T-helper 2 cell treated with Interferon-gamma antibody and Interleukin-4, amounts not matched to agents 100 ng/mL and 5 ng/mL, for 36 hours (primary cell): ENCODE measurements at regions not wholly inside any gene's neighbourhood (a gene's known extent, or its start where the extent isn't known, plus 50 kb on each side); places are given as distances from the start of the nearest gene placed in this dataset.

Experiments used
- intact Hi-C: fragments of 100-400 bp; cut with micrococcal nuclease; formaldehyde crosslinking; loops from one replicate; pipeline ENCODE4 v1.15.1; 2023

DNA sequence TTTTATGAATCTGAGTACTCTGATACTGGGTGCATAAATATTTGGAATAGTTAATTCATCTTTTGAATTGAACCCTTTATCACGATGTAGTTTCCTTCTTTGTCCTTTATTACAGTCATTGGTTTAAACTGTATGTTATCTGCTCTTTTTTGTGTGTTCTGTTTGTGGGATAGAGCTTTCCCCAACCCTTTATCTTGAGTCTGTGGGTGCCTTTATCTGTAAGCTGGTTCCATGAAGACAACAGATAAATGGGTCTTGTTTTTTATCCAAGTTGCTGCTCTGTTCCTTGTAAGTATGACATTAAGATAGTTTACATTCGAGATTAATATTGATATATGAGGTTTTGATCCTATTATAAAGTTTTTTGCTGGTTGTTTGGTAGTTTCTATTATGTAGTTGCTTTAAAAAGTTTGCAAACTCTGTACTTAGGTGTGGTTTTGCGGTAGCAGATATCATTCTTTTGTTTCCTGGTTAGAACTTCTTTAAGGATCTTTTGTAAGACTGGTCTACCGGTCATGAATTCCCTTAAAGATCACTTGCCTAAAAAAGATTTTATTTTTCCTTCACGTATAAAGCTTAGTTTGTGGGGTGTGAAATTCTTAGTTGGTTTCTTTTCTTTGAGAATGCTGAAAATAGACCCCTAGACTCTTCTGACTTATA lies 1451.3 kb upstream of the SLC39A10 start:
- intact Hi-C loops, result no loop called here

DNA sequence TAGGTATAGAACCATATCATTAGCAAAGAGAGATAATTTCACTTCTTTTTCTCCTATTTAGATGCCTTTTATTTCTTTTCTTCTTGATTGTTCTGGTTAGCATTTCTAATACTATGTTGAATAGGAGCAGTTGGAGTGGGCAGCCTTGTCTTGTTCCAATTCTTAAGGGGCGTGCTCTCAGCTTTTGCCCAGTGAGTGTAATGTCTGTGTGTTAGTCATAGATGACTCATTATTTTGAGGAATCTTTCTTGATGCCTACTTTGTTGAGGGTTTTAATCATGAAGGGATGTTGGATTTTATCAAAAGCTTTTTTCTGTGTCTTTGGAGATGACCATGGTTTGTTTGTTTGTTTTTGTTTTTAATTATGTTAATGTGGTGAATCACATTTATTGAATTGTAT lies 1453.1 kb upstream of the SLC39A10 start:
- intact Hi-C loops, result no loop called here

DNA sequence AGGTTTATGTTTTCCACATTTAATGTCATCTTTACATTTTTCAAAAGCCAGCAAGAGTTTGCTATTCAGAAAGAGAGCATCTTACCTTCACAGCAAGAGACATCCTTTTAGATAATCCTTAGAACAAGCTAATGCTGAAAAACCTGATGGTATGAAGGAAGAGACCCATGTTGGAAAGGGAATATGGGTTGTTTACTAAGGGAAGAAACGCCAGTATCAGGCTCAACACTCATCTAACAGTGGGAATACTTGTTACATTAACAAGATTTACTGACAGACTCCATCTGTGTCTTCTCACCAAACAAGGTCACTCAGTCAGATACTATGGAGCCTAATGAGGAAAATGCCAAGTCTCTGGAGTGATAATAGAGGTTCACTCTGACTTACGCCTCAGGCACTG lies 1474.1 kb upstream of the SLC39A10 start:
- intact Hi-C loops, result no loop called here

DNA sequence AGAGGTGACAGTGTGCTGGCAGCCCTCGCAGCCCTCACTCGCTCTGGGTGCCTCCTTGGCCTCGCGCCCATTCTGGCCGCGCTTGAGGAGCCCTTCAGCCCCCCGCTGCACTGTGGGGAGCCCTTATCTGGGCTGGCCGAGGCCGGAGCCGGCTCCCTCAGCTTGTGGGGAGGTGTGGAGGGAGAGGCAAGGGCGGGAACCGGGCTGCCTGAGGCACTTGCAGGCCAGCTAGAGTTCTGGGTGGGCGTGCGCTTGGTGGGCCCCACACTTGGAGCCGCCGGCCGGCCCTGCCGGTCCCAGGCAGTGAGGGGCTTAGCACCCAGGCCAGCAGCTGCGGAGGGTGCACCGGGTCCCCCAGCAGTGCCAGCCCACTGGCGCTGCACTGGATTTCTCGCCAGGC lies 1480.9 kb upstream of the SLC39A10 start:
- intact Hi-C loops, result no loop called here

DNA sequence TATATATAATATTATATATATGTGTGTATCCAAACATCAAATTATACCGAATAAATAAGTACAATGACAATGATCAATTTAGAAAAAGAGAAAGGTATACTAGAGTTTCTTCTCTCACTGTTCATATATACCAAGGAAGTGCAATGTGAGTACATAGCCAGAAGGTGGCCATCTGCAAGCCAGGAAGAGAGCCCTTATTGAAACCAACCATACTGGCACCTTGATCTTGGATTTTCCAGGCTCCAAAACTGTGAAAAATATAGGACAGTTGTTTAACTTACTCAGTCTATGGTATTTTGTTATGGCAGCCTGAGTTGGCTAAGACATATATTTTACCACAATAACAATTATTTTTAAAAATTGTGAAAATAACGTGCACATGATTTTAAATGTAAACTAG lies 1490.2 kb upstream of the SLC39A10 start:
- intact Hi-C loops, result loop anchor here (2.0 to 5.0 kb wide), 2 partner anchors 1770 to 1900 kb away; no protein-coding TSS in a partner anchor

DNA sequence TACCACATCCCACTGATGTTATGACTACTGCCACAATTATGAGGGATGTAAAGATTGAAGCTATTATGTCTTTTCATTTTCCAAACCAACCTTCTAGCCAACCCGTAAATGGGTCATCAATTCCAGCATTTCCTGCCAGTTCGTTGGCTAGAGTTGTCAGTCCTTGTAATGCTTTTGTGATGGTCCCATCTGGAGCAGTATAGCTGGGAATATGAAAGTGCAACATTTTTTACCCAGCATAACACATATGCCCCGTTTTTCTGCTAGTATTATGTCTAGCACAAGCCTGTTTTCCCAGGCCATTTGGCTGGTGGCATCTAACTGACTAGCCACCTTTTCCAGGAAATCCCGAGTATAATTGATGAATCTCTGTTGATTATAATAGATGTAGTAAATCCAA lies 1501.6 kb upstream of the SLC39A10 start:
- intact Hi-C loops, result no loop called here

DNA sequence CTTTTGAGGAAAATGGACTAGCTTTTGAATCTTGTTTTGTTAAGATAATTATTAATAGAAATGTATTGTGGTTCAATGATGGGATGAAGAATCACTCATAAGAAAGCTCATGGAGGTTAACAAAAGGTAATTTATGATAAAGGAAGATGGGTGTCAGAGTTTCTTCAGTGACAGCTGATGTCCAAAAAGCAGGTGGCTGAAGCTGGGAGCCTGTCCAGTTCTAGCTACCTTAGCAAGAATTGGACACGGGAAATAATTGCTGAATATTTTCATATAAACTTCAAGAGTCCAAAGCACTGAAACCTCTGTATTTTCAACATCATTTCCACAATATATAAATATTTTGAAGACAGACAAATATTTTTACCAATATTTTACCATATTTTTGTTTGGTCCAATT lies 1505.8 kb upstream of the SLC39A10 start:
- intact Hi-C loops, result no loop called here

DNA sequence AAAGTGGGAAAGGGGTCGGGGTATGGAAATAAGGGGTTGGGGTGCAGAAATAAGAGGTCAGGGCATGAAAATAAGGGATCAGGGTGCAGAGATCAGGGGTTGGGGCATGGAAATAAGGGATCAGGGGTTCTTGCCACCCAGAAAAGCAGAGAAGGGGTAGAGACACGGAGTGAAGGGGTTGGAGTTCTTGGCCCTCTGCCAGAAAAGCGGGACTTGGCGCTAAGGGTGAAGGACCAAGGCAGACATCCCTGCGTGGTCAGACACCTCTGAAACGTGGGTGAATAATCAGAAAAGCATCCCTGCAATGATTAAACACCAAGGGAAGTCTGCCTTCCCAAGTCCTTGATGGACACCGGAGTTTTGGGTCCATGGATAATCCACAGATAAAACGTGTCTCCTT lies 1521.6 kb upstream of the SLC39A10 start:
- intact Hi-C loops, result no loop called here

DNA sequence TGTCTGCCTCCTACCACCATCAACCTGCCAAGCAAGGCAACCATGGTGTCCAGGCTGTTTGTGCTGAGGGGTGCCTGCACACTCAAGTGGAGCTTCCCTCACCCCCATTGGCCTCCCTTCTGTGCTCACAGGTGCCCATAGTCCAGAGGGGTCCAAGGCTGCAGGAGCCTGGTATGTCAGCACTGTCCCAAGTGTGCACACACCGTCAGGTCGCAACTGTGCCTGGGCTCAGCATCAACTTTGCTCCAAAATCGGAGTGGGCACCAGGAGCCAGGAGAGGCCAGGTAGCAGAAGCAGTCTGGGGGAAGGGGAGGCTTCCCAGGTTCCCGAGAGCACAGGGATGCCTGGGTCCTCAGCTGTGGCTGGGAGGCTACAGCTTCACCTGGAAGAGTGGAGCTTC lies 1528.2 kb upstream of the SLC39A10 start:
- intact Hi-C loops, result no loop called here

DNA sequence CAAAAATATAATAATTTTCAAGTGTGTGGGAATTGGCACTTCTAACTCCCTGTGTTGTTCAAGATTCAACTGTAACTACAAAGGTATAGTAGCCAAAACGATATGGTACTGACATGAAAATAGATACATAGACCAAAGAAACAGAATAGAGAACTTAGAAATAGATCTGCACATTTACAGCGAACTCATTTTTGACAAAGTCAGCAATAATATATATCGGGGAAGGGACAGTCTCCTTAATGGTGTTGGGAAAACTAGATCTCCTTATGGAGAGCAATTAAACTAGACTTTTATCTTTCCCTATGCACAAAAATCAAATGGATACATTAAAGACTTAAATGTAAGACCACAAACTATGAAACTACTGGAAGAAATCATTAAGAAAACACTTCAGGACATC lies 1530.6 kb upstream of the SLC39A10 start:
- intact Hi-C loops, result no loop called here

DNA sequence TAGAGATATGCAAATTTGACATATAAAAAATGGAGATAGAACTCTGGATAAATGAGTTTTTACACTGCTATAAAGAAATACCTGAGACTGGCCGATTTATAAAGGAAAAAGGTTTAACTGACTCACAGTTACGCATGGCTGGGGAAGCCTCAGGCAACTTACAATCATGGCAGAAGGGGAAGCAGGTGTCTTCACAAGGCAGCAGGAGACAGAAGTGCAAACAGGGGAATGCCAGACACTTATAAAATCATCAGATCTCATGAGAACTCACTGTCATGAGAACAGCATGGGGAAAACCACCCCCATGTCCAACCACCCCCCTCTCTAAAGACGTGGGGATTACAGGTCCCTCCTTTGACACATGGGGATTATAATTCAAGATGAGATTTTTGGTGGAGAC lies 1540.2 kb upstream of the SLC39A10 start:
- intact Hi-C loops, result no loop called here

DNA sequence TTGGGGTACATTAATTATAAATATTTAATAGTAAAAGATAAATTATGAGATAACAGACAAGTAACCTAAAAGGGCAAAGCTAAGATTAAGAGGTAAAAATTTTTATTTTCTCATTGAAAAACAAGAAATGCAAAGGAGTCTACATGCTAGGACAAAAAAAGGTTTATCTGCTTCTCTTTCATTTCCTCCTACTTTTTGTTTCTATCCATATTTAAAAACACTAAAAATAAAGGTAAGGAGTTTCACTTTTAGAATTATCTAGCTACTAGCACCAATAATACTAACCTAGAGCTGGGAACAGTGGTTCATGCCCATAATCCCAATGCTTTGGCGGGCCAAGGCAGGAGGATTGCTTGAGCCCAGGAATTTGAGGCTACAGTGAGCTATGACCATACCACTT lies 1551.7 kb upstream of the SLC39A10 start:
- intact Hi-C loops, result no loop called here

DNA sequence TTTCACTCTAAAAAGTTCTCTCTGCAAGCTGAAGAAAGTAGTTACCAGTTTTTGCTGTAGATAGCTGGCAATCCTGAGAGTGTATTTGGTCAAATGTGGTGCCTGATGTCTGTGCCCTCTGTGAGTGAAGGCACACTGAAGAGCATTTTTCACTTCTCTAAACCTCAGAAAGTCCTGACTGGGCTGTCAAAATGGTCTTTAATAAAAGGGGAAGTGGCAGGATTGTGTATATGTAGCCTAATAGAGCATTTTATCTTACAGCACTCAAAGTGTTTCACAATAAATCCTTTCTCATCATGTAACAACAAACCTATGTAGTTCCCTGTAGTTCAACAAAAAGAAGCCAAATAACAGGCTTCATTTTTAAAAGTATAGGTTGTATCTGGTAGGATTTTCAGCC lies 1552.3 kb upstream of the SLC39A10 start:
- intact Hi-C loops, result no loop called here

DNA sequence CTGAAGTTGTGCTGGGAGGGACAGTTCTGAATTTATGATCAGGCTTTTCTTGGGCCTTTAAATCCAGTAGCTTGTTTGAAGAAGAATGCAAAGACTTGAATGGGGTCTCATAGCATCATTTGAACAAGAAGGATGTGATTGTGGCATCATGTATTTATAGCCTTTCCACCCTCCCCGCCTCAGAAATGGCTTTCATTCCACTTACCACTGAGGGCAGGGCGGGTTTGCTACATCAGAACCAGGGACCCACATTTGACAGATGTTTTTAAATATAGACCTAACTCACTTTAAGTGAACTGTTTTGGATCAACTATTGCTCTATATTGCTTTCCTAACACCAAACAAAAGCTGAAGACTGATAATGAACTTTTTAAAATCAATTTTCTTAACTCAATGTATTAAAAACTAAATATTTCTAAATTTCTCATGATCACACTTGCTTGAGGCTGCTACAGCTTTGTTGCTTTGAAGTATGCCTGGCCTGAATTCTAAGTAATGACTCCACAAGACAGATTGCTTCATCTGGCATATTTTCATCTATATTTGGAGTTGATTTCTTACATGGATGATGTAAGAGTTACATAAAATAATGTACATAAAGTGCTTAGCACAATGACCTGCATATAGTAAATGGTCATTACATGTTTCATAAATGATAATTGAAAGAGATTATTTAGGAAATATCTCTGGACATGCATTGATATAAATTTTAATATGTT lies 1552.9 kb upstream of the SLC39A10 start:
- intact Hi-C loops, result no loop called here

DNA sequence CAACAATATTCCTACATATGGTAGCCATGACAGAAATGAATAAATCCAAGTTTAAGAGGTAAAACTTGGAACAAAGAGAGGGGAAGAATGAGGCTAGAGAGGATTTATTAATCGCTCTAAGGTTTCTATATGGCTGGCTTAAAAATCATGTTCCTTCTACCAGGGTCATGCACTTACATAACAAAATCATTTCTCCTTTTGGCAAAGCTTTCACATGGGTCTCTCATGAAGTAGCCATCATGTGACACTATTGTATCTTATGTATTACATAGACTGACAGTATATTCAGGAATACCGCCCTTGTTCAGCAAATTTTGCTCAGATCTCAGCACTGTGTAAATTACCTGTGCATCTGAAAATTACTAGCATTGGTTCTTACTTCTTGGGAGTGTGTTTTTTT lies 1554.5 kb upstream of the SLC39A10 start:
- intact Hi-C loops, result no loop called here

DNA sequence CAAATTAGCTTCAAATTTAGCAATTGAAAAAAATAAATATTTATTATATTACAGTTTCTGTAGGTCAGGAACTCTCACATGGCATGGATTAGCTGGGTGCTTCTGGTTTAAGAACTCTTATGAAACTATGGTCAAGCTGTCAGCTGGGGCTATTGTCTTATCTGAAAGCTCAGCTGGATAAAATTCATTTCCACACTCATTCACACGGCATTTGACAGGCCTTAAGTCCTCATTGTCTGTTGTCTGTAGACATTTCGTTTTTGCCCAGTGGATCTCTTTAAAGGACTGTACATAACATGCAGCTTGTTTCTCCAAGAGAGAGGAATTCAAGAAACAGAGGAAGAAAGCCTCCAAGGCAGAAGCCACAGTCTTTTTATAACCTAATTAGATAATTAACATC lies 1556.8 kb upstream of the SLC39A10 start:
- intact Hi-C loops, result no loop called here

DNA sequence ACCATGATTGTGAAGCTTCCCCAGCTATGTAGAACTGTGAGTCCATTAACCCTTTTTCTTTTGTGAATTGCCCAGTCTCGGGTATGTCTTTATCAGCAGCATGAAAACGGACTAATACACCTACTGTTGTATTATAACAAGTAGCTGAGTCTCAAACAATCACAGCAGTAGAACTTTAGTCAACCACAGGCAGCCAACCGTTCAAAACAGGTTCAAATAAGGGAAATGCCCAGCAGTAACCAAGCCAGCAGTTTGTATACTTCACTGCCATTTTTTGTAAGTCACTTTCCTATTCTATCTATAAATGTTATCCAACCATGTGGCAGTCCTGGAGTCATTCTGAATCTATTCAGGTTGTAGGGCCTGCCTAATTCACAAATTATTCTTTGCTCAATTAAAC lies 1560.6 kb upstream of the SLC39A10 start:
- intact Hi-C loops, result no loop called here

DNA sequence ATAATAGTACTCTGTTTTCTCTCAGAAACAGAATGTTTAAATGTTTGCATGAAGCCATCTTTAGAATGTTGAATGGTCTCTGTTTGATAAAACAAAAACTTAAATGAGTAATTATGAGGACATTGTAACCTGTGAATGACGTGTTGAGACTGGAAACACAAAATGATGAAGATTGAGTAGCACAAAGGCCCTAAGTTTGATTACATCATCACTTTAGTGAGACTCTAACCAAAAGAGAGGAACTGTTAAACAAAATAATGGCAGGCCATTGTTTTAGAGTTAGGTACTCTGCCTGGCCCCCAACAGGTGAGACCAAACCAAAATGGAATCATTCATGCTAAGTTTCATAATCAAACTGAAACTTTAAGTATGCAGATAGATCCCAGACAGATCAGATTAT lies 1561.7 kb upstream of the SLC39A10 start:
- intact Hi-C loops, result no loop called here

DNA sequence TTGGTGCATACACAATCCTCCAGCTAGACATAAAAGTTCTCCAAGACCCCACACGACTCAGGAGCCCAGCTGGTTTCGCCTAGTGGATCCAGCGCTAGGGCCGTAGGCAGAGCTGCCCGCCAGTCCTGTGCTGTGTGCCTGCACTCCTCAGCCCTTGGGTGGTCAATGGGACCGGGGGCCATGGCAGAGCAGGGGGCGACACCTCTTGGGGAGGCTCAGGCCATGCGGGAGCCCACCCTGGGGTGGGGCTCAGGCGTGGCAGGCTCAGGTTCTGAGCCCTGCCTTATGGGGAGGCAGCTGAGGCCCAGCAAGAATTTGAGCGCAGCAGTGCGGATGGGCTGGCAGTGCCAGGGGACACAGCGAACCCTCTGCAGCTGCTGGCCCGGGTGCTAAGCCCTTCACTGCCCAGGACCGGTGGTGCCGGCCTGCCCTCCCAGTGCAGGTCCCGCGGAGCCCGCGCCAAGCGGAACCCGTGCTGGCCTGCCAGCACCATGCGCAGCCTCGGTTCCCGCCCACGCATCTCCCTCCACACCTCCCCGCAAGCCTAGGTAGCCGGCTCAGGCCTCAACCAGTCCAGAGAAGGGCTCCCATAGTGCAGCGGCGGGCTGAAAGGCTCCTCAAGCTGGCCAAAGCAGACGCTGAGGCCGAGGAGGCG lies 1566.6 kb upstream of the SLC39A10 start:
- intact Hi-C loops, result no loop called here

DNA sequence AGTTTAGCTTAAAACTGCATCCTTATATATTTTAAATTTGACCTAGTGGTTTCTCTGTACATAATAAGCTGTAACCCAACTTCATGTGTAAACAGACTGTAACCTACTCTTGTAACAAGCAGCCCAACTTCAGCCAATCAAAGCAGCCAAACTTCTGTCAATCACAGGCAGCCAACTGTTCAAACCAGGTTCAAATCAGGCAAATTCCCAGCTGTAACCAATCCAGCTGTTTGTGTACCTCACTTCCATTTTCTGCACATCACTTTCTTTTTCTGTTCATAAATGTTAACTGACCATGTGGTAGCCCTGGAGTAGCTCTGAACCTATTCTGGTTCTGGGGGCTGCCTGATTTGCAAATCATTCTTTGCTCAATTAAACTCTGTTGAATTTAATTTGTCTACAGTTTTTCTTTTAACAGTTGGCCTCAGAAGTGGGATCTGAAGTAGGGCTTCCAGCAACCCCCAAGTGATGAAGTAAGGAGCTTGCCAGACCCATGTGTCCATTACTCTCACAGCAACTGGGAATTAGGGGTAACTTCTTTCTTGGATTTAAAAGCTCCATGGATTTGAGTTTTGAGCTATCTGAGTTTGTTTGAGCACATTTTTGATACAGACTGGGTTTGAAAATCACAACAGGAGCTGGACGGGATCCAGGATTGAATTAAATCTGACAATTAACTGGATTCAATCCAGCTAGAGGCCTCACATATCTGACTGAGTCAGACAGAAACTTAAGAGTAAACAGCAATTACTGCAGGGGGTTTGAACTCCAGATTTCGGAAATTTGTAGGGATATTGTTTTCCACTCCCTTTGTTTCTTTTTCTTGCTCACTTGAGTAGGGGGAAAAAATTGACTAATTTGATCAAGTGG lies 1569.7 kb upstream of the SLC39A10 start:
- intact Hi-C loops, result no loop called here

DNA sequence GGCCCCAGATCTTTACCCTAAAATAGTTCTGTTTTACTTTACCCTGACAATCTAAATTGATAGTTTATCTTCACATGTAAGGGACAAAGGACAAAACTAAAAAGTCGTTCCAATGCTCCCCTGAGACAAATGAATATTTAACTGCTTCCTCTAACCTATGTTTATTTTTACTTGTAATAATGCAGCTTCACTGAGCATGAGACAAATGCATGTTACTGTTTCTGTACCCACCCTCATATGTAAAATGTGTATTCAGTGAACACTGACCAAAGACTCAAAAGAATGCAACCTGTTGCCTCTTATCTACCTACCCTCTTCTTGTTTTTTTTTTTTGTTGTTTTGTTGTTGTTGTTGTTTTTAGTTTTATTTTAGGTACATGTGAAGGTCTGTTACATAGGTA lies 1570.9 kb upstream of the SLC39A10 start:
- intact Hi-C loops, result no loop called here

DNA sequence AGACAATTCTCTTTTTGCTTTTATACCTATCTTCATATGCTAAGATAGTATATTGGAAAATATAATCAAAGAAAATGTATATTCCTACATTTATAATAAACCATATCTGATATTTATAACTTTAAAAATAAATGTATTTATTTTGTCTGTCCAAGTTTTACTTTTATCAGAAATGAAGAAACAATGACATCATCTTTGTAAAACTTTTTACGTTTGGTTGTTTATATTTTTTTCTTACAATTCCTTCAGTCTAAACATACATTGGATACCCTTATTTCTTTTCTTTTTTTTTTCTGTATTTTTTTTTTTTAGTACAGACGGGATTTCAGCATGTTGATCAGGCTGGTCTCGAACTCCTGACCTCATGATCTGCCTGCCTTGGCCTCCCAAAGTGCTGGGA lies 1577.0 kb upstream of the SLC39A10 start:
- intact Hi-C loops, result no loop called here
